HG02938 (cell line): ENCODE measurements at regions not wholly inside any gene's neighbourhood (a gene's known extent, or its start where the extent isn't known, plus 50 kb on each side); places are given as distances from the start of the nearest gene placed in this dataset.
"Not testable (repeated sequence)": the region's sequence is repeated elsewhere in the genome, so short reads cannot be mapped to it uniquely, and the experiment has no call there.

Experiments
- ATAC-seq: cut with Tn5 transposase; IDR thresholded peaks from one replicate; pipeline ENCODE4 v1.9.1; 2021; ENCODE audit warnings: mild to moderate bottlenecking, moderate library complexity; ENCODE audit not compliant: unreplicated experiment

DNA sequence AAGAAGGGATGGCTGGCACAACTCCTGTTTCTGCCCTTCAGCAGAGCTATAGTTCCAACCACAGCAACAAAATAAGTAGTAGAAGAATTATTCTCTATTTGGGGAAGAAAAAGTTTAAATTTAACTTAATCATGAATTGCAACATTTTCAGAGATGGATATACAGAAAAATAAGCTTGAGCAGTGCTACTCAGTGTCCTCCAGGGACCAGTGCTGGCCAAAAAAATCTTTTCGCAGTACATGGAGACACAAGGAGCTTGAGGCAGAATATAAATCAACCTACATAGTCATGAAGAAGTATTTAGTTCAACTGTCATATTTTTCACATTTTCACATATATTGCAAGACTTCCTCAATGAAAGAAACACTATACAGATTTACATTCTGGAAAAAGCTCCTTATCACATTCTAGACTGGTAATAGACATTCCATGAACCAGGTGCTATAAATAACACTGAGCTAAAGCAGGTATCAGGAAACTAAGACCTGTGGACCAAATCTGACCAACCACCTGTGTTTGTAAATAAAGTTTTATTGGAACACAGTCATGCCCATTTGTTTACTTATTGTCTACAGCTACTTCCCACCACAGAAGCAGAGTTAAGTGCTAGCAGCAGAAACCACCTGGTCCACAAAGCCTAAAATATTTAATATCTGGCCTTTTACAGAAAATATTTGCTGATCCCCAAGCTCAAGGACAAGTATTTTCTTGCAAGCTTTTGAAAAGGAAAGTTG lies 101.9 kb downstream of the RGS21 start:
- no peak for ATAC-seq

DNA sequence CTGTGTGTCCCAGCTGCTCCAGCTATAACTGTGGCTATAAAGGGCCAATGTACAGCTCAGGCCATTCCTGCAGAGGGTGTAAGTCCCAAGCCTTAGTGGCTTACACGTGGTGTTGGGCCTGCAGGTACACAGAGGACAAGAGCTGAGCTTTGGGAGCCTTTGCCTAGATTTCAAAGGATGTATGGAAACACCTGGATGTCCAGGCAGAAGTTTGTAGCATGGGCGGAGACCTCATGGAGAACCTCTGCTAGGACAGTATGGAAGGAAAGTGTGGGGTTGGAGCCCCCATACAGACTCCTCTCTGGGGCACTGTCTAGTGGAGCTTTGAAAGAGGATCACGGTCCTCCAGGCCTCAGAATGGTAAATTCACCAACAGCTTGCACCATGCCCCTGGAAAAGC lies 113.9 kb downstream of the RGS21 start:
- ATAC-seq = no peak

DNA sequence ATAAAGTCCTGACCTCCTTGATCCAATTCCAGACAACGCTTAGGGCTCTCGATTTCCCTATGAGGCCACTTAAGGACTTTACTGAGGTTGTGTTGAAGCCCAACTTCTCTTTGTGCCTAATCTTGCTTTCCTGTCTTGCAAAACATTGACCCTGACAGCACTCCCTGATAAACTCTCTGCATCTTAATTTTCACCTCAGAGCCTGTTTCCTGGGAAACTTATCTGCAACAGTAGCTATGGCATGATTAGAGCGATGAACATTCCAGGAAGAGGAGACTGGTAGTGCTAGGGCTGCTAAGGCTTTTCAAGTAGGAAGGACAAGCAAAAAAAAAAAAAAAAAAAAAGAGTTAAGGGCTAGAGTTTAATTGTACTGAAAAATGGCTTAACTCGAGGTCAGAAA lies 118.9 kb downstream of the RGS21 start:
- ATAC-seq = no peak

DNA sequence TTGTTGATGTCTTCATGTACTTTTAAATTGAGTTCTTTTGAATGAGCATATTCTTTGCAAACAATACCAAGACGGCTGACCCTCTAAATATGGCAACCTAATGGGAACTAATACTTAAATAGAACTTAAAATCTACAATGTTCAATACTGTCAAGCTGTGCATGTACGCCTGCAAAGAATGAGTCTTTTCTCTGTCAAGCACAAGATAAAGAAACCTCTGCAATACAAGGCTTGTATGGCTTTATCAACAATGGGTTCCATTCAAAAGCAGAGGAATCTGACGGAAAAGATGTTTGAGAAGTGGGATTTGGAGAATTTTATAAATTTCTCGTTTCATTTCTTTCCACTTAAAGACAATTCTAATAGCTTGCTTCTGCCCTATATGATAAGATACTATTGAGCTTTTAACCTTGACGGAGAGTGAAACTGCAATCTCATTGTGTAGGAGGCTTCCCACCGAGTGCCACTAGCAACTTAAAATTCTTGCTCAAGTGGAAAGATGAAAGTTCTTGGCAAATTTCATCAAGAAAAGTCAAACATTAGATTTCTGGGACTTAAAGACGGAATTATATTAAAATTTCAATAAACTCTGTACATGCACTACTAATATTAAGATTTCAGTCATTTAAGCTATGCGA lies 119.8 kb downstream of the RGS21 start:
- ATAC-seq = no peak

DNA sequence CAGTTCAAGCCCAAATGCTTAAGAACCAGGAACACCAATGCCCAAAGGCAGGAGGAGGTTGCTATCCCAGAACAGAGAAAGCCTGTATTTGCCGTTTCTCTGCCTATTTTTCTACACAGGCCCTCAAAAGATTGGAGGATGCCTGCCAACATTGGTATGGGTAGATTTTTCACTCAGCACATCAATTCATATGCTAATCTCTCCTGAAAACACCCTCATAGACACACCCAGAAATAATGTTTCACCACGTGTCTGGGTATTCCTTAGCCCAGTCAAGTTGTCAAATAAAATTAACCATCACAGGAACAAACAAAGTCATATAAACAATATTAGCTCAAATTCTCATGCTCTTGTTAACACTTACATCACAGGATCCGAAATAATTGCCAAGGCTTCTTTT lies 121.9 kb downstream of the RGS21 start:
- no peak for ATAC-seq

DNA sequence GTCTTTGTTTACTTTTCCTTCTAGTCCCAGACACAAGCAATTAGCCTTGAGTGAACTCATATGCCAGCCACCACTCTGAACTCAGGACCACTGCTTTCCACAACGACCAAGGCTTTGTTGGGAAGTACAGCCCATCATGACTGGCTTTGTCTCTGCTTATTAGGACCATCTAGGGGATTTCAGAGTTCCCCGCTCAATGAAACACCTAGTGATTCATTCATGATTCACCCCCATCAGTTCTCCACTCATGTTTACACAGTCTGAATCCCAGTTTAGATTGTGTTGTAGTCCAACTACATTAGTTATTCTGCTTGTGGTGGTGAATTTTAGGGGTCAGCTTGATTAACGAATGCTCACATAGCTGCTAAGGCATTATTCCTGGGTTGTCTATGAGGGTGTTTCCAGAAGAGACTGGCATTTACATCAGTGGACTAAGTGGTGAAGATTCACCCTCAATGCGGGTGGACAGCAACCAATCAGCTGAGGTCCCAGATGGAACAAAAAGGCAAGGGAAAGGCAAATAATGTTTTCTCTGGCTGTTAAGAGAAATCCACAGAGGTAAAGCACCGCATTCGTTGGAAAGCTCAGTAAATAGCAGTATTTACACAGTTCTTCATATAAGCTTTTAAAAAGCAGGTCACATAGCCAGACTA lies 122.7 kb downstream of the RGS21 start:
- ATAC-seq = no peak

DNA sequence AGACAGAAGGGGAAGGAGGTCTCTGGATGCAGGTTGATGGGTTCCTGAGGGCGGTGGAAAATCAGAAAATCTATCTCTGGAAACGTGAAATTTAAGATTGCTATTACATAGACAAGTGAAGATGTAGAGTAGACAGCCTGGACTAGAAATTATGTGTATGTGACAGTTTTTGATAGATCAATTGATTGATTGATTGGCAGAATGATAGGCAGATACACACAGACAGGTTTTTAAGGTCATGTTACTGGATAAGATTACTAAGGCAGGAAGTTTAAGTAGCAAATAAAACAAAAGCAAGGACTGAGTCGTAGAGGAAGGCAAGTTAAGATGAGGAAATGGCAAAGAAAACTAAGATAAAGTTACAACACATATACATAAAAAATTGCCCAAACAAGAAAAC lies 124.7 kb downstream of the RGS21 start:
- ATAC-seq = no peak

DNA sequence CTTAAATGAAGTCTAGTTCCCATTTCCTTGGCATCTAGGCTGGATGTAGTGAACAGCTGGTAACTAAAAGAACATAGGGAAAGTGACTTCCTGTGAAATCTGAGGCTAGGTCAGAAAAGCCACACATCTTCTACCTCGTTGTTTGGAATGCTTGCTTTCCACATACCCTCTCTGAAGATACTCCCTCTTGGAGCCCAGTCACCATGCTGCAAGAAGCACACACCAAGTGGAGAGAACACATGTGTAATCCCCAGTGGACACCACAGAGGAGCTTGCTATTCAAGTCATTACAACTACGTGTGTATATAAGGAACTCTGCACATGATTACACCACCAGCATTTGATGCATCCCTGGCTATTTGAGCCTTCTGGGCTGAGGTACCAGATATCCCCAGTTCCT lies 125.9 kb downstream of the RGS21 start:
- no peak for ATAC-seq

DNA sequence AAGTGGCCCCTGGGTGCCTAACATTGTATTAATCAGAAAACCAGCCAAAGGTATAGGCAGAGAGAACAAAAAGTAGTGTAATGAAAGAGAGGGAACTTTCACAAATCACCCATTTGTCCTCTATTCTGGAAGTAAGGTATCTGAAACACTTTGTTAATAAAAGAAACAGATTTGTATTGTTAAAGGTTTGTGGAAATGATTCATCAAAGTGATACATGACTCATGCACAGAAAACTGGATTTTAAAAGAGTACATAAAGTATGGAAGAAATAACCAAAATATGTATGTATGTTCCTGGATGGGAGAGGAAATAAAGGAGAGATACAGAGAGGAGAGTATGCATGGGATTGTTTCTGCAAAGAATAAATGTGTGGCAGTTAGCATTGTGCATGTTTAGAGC lies 126.8 kb downstream of the RGS21 start:
- no peak for ATAC-seq

DNA sequence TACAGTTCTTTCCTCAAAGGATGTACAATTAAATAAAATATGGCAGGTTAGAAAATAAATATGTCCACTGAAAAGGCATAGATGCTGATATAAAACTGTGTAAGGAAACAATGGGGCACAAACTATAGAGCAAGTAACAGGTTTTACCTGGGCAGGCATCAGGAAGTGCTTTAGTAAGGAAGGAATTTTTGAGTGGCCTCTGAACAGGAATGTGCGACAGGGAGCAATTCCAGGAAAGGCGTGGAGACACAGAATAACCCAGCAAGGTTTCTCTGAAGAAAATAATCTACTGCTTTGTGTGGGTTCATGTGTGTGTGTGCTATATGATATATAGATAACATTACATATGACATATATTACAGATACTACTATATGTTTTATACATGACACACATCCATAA lies 128.4 kb downstream of the RGS21 start:
- ATAC-seq = no peak

DNA sequence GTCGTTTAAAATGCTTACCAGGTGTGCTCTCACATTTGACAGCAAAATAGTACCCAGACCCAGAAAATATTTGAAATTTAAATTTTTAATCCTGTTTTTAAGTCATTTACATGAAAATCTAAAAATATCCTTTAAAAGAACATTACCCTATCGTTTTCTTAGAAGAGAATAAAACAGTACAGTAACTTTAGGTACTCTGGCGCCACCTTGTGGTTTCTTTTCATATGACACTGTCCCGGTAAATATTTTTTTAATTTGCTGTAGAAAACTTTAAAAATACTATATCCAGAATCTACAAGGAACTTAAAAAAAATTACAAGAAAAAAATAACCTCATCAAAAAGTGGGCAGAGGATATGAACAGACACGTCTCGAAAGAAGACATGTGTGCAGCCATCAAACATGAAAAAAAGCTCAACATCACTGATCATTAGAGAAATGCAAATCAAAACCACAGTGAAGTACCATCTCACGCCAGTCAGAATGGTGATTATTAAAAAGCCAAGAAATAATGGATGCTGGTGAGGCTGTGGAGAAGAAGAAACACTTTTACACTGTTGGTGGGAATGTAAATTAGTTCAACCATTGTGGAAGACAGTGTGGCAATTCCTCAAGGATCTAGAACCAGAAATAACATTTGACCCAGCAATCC lies 129.2 kb downstream of the RGS21 start:
- ATAC-seq = peak; percentile 69

DNA sequence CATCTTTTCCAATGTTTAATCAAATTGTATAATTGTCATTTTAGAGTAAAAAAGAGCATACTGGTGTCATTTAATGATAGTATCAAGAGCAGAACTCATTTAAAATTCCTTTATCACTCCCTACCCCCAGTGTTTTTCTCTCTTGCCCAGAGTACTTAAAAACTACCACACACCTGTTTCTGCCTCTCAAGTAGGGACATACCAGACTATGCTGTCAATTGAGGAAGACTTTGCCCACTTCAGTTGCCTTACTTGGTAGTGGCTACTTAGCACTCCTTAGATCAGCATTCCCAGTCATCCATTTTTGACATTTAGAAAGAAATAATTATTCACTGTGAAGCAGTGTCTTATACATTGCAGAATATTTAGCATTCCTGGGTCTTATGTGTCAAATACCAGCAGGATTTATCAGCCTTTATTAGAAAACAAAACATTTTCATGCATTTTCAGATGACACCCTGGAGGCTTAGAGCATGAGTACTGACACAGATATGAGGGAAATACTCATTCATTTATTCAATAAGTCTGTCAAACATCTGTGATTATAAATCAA lies 127.5 kb upstream of the RGS1 start:
- ATAC-seq = no peak

DNA sequence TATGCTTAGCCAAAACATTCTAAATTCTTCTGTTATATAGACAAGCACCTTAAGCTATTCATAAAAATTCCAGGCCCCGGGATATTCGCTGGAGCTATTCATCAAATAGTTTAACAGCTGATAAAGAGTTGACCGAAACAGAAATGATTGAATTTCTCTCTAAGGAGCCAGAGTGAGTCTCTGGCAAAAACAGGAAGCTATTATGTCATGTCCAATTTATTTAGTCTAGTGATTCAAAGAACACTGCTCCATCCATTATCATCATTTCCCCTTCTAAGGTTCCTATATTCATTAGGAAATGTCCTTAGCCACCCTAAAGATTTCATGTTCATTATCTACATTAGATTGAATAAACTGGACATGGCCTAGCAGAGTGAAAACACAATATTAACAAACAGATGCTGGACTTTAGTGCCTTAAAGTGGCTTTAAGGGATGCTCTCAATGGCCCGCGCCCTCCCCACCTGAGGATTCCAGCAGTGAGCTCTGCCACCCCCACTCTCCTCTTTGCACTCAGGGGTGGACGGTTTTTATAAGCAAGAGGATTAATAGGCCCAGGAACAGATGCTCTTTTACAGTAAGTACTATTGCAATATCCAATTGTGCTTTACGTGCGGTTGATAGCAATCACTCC lies 122.1 kb upstream of the RGS1 start:
- no peak for ATAC-seq

DNA sequence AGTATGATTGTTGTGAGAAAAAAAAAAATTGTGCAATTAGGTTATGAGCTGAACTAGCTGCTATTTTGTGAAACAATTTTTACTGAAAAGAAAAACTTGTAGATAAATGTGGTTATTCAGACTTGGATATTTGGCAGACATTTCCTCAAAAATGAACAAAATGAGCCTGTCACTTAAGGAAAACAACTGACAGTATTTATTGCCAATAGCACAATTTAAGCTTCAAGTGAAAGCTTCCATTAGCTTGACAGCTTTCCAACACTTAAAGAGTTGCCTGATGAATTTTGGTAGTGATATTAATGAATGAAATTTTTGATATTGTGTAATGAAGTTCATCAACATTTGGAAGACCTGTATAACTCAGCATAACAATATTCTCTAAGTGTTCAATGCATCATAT lies 116.1 kb upstream of the RGS1 start:
- no peak for ATAC-seq

DNA sequence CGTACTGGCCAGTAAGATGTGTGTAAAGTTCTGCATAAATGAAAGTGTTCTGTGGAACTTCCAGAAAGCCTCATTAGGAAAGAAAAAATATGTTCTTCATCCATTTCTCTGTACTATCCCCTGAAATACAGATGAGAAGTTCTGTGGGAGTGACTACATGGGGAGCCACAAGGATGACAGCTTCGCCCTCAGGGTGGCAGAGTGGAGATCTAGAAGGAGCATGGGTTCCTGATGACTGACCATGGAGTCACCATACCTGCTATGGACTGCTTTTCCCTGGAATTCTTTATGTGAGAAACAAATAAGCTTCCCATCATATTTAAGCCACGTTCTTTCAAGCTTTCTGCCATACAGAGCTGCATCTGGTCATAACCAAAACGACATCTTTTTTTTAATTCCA lies 113.9 kb upstream of the RGS1 start:
- no peak for ATAC-seq

DNA sequence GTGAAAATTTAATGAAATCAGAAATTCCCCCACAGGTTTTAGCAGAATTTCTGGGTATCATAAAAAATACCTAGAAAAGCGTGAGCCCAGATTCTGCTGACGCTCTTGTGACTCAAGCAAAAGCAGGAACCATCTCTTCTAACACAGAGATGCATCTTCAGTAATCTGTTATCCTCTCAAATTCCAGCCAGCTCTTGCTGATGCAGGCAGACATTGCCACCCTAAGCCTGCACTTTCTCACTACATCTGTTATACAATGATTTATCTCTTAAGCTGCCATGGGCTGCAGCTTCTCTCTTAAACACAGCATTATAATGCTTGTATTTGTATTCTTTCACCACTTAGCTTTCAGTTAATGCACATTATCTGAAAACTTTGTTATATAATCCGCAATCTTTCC lies 113.0 kb upstream of the RGS1 start:
- ATAC-seq = no peak

DNA sequence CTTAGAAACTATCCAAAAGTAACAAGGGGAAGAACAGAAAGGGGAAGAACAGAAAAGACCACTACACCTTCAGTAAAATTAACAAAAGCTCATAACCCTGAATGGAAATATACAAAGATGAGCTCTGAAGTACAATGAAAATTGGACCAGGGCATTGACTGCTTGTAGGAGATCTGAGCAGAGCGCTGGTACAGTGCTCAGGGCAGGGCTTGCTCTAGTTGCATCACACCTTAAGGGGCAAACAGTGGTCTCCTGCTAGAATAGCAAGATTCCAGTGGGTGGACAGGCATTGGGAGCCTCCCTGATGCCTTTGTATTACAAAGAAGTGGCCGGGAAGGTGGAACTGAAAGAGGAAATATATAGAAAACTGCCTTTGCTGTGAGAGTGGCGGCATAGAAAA lies 111.9 kb upstream of the RGS1 start:
- no peak for ATAC-seq

DNA sequence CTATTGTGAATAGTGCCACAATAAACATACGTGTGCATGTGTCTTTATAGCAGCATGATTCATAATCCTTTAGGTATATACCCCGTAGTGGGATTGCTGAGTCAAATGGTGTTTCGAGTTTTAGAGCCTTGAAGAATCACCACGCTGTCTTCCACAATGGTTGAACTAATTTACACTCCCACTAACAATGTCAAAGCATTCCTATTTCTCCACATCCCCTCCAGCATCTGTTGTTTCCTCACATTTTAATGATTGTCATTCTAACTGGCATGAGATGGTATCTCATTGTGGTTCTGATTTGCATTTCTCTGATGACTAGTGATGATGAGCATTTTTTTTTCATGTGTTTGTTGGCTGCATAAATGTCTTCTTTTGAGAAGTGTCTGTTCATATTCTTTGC lies 110.4 kb upstream of the RGS1 start:
- ATAC-seq = not testable (repeated sequence)

DNA sequence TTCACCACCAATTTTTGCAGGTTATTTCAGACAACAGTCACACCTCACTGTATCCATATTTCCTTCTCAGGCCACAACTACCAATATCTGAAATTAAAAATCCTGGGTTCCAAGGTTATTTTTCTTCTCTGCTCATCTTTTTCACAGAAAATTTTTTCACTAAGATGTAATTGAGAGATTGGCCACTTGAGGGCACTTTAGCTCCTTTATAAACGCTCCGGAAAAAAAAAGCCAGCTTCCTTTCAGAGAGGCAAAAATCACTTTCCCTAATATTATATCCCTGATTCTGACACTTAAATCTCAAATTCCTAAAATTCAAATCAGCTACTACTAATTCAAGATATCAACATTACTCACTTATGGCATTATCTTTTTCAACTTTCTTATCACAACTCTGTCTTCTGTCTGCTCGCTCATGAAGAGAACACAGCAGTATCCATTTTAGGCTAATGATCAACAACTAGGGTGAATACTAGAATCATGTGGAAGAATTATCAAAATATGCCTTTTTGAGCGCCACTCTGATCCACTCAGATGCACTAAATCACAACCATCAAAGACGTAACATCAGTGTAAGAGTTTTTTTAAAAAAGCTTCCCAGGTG lies 101.4 kb upstream of the RGS1 start:
- ATAC-seq = no peak

DNA sequence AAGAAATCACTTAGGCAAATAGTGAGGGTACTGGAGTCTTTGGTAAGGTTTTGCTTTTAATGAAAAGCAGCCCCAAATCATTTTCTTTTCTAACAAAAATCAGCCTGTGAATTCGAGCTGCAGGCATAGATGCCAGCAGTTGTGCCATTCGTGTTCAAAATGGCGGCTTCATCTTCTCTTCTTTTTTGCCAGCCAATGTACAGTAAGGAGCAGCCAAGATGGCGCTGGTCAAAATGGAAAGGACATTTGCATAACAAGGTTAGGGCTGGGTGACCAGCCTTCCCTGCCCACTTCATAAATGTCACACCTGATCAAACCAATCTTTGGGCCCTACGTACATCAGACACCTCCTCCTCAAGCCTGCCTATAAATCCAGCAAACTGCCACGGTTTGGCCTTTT lies 100.2 kb upstream of the RGS1 start:
- ATAC-seq = no peak

DNA sequence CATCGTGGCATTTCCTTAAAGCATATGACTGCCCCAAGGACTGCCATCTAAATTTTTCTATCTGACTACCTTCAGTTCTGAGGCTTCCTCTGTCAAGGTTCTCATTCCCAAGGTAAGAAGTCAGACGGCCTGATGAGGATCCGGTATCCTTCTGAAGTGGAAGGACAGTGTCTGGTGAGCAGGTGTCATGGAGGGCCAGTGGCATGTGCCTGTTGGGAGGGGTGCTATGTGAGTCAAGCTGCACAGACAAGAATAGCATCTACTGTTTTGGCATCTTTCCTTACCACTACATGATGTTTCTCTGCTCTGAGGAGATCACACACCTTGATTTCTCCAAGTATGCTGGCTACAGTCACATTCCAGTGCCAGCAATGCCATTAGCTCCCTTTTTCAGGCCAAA lies 99.6 kb upstream of the RGS1 start:
- ATAC-seq = no peak
